ENCODE measurements at regions not wholly inside any gene's neighbourhood (a gene's known extent, or its start where the extent isn't known, plus 50 kb on each side); places are given as distances from the start of the nearest gene placed in this dataset.
"Not testable (repeated sequence)": the region's sequence is repeated elsewhere in the genome, so short reads cannot be mapped to it uniquely, and the experiment has no call there.

DNA sequence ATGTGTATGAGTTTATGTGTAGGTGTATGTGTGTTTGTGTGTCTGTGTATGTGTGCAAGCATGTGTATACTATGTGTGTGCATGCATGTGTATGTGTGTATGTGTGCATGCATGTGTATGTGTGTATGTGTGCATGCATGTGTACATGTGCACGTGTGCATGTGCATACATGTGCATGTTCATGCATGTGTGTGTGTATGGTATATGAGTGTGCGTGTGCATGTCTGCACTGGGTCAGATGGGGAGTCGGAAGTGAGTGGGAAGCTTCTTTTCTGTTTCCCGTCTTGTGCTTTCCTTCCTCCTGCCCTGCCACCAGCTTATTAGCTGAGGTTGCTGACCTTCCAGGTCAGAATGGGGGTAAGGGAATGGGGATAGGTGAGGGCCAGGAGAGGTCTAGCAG, 174.7 kb downstream of the MAP2K4 start:
- TF ChIP-seq CTBP1 (IDR thresholded peaks at IDR 0.05; ENCODE audit: borderline replicate concordance) (no peak), SP1 (IDR thresholded peaks at IDR 0.05) (no peak), ELF4 (IDR thresholded peaks at IDR 0.05) (0 out of 2 replicates have a peak, but pooled peaks have one; percentile 8), SUZ12 (IDR thresholded peaks at IDR 0.05) (no peak)
- ChIA-PET POLR2A (no interaction called here), CTCF (no interaction called here)
- DNase-seq (ENCODE audit: extremely low spot score): no peak

DNA sequence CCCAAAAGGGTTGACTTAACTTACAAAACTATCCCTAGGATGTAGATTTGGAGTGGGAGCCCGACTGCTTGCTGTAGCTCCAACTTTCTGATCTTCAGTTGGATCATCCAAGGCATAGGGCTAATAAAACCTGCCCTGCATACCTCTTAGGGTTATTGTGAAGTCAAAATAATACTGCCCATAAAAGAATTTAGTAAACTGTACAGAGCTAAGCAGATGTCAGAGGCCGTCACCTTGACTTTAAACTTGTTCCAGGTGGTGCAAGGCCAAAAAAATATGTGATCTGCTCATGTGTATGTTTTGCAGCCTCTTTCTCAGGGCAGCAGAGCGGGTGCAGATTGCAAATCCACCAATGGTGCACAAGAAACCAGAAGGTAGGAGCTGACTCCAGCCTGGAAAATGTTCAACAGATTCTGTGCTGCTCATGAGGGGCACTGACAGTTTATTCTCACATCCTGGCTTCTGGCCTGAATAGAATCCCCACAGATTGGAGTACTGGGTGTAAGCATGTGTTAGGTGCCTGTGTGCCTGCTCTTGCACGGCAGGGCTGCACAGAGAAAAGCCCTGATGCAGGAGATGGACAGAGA, 180.7 kb downstream of the MAP2K4 start:
- CTCF ChIA-PET: no interaction called here

GRCh38 chr17:12209632-12210191, 189.0 kb downstream of the MAP2K4 start:
- POLR2A ChIA-PET: no interaction called here
- no peak for TF ChIP-seq TARDBP (IDR thresholded peaks at IDR 0.05)
- TF ChIP-seq BHLHE40 (IDR thresholded peaks at IDR 0.05; ENCODE audit: borderline replicate concordance): no peak
- TF ChIP-seq LEF1 (IDR thresholded peaks at IDR 0.05; ENCODE audit: borderline replicate concordance): no peak
- TF ChIP-seq, protein P1, sequence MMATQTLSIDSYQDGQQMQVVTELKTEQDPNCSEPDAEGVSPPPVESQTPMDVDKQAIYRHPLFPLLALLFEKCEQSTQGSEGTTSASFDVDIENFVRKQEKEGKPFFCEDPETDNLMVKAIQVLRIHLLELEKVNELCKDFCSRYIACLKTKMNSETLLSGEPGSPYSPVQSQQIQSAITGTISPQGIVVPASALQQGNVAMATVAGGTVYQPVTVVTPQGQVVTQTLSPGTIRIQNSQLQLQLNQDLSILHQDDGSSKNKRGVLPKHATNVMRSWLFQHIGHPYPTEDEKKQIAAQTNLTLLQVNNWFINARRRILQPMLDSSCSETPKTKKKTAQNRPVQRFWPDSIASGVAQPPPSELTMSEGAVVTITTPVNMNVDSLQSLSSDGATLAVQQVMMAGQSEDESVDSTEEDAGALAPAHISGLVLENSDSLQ (IDR thresholded peaks at IDR 0.05): no peak
- TF ChIP-seq ARNT (IDR thresholded peaks at IDR 0.05): no peak
- no peak for TF ChIP-seq SP1 (IDR thresholded peaks at IDR 0.05)
- no peak for TF ChIP-seq HDGF (IDR thresholded peaks at IDR 0.05; ENCODE audit: borderline replicate concordance)
- no peak for TF ChIP-seq SUZ12 (IDR thresholded peaks at IDR 0.05)
- TF ChIP-seq FOXA1 (IDR thresholded peaks at IDR 0.05): no peak
- TF ChIP-seq CTBP1 (IDR thresholded peaks at IDR 0.05; ENCODE audit: borderline replicate concordance): no peak
- TF ChIP-seq NFRKB (IDR thresholded peaks at IDR 0.05): no peak
- TF ChIP-seq L3MBTL2 (conservative IDR thresholded peaks at IDR 0.05): no peak
- TF ChIP-seq ELF4 (IDR thresholded peaks at IDR 0.05): no peak
- no peak for TF ChIP-seq ZNF384 (IDR thresholded peaks at IDR 0.05)
- TF ChIP-seq FOXK2 (IDR thresholded peaks at IDR 0.05): no peak
- TF ChIP-seq FOXM1 (IDR thresholded peaks at IDR 0.05; ENCODE audit: borderline replicate concordance): no peak
- DNase-seq (ENCODE audit: extremely low spot score): no peak
- CTCF ChIA-PET: no interaction called here

More for the DNA sequence above, 180.7 kb downstream of the MAP2K4 start:
- TF ChIP-seq NFRKB (IDR thresholded peaks at IDR 0.05): no peak
- no peak for TF ChIP-seq BHLHE40 (IDR thresholded peaks at IDR 0.05; ENCODE audit: borderline replicate concordance)
- POLR2A ChIA-PET: no interaction called here
- no peak for DNase-seq (ENCODE audit: extremely low spot score)

DNA sequence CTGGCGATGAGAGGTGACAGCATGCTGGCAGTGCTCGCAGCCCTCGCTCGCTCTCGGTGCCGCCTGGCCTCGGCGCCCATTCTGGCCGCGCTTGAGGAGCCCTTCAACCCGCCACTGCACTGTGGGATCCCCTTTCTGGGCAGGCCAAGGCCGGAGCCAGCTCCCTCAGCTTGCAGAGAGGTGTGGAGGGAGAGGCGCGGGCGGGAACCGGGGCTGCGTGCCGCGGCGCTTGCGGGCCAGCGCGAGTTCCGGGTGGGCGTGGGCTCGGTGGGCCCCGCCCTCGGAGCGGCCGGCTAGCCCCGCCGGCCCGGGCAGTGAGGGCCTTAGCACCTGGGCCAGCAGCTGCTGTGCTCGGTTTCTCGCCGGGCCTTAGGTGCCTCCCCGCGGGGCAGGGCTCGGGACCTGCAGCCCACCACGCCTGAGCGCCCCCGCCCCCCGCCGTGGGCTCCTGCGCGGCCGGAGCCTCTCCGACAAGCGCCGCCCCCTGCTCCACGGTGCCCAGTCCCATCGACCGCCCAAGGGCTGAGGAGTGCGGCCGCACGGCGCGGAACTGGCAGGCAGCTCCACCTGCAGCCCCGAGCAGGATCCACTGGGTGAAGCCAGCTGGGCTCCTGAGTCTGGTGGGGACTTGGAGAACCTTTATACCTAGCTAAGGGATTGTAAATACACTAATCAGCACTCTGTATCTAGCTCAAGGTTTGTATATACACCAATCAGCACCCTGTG, 200.2 kb downstream of the MAP2K4 start:
- DNase-seq (ENCODE audit: extremely low spot score); CTCF ChIA-PET; POLR2A ChIA-PET: not testable (repeated sequence)

- DNase-seq (ENCODE audit: extremely low spot score): no peak
- ChIA-PET POLR2A (no interaction called here), CTCF (no interaction called here)
- no peak for TF ChIP-seq LEF1 (IDR thresholded peaks at IDR 0.05; ENCODE audit: borderline replicate concordance)
- no peak for TF ChIP-seq FOXM1 (IDR thresholded peaks at IDR 0.05; ENCODE audit: borderline replicate concordance)
- TF ChIP-seq BHLHE40 (IDR thresholded peaks at IDR 0.05; ENCODE audit: borderline replicate concordance): no peak
These were observed 201.7 kb downstream of the MAP2K4 start for GRCh38 chr17:12222392-12222791.

DNA sequence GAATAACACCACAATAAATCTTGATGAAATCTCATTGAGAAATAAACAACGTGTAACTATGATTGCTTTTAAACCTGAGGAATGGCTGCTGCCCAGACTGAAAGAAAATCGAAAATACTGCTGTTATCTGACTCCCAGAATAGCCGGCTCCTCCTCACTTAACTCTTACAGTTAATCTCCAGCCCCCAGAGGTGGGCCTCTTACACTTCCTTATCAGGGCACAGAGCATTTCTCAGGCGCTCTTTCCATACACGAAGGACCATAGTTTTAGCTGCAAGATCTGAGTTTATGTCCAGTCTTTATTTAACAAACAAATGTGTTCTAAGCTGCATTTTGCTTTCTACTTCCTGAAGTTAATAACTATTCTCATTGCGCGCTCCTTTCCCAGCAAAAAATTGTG, 206.9 kb downstream of the MAP2K4 start:
- POLR2A ChIA-PET: no interaction called here
- no peak for DNase-seq (ENCODE audit: extremely low spot score)
- CTCF ChIA-PET: no interaction called here
- TF ChIP-seq HDGF (IDR thresholded peaks at IDR 0.05; ENCODE audit: borderline replicate concordance) (no peak), ELF4 (IDR thresholded peaks at IDR 0.05) (no peak), BHLHE40 (IDR thresholded peaks at IDR 0.05; ENCODE audit: borderline replicate concordance) (no peak), TARDBP (IDR thresholded peaks at IDR 0.05) (no peak), ARNT (IDR thresholded peaks at IDR 0.05) (no peak), FOXM1 (IDR thresholded peaks at IDR 0.05; ENCODE audit: borderline replicate concordance) (no peak), FOXK2 (IDR thresholded peaks at IDR 0.05) (no peak), SP1 (IDR thresholded peaks at IDR 0.05) (no peak), L3MBTL2 (conservative IDR thresholded peaks at IDR 0.05) (no peak), SUZ12 (IDR thresholded peaks at IDR 0.05) (no peak), NFRKB (IDR thresholded peaks at IDR 0.05) (no peak), CTBP1 (IDR thresholded peaks at IDR 0.05; ENCODE audit: borderline replicate concordance) (no peak), ZNF384 (IDR thresholded peaks at IDR 0.05) (no peak)

DNA sequence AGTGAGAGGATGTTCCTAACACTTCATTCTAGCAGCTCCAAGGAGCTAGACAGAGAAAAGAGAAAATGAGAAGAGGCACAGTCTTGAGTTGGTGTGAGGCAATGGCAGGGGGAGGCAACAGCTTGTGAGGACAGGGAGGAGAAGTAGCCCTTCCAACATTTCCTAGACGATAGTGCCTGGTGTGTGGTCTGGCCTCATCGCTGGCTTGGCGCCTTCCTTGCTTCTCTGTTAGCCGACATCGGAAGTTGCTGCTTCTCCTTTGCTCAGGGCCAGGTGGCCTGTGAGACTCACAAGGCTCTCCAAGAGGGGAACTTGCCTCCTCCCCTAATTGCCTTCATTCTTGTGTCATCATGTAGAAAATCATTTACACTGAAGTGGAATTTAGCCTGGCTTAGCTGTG, 208.7 kb downstream of the MAP2K4 start:
- CTCF ChIA-PET: no interaction called here
- POLR2A ChIA-PET: no interaction called here
- TF ChIP-seq FOXA1 (IDR thresholded peaks at IDR 0.05) (no peak), CTBP1 (IDR thresholded peaks at IDR 0.05; ENCODE audit: borderline replicate concordance) (no peak), BHLHE40 (IDR thresholded peaks at IDR 0.05; ENCODE audit: borderline replicate concordance) (no peak), ARNT (IDR thresholded peaks at IDR 0.05) (no peak), ZNF384 (IDR thresholded peaks at IDR 0.05) (no peak), HDGF (IDR thresholded peaks at IDR 0.05; ENCODE audit: borderline replicate concordance) (no peak), FOXM1 (IDR thresholded peaks at IDR 0.05; ENCODE audit: borderline replicate concordance) (no peak), SUZ12 (IDR thresholded peaks at IDR 0.05) (no peak), L3MBTL2 (conservative IDR thresholded peaks at IDR 0.05) (no peak)
- no peak for DNase-seq (ENCODE audit: extremely low spot score)
